Lung microvascular endothelial cell (primary cell): ENCODE measurements at regions not wholly inside any gene's neighbourhood (a gene's known extent, or its start where the extent isn't known, plus 50 kb on each side); places are given as distances from the start of the nearest gene placed in this dataset.
"Not testable (repeated sequence)": the region's sequence is repeated elsewhere in the genome, so short reads cannot be mapped to it uniquely, and the experiment has no call there.

Experiments
- DNase-seq, 2 donors: peaks; one replicate each; pipeline versions ENCODE4 v3.0.0 to v3.0.0-alpha.2; 2010; ENCODE audit warnings: low read depth in 2 of 2

DNA sequence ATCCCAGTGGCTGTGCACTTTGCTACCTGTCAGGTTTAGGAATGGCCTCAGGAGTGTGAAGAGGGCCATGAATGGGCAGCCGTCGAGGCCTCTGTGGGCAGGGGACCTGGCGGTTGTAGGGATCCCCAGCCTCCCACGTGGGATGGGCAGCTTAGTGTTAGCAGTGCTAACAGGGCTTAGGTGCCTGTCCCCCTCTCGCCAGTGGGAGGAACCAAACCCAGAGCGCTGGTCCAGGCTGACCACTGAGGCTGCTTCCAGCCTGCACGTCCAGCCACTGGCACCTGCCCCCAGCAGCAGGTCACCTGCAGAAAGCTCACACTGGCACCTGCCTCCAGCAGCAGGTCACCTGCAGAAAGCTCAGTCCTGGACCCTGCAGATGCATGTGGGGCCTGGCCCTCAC is 162.2 kb upstream of the CIBAR2 start:
- no peak for DNase-seq

DNA sequence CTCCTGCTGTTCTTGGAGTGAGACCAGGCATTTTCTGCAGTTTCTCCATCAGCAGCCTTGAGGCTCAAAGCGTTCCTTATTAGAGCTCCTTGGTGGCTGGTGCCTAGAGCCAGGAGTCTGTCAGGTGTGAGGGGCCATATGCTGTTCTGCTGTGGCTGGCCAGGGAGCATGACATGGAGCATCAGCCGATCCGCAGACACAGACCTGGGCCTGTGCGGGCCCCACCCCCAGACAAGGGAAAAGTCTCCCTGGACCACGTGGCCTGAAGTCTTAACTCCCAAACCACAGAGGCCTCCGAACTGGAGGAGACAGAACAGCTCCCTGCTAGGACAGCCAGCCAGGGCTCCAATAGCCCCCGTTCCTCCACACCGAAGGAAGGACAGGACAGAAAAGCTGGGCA is 162.7 kb upstream of the CIBAR2 start:
- DNase-seq = no peak

DNA sequence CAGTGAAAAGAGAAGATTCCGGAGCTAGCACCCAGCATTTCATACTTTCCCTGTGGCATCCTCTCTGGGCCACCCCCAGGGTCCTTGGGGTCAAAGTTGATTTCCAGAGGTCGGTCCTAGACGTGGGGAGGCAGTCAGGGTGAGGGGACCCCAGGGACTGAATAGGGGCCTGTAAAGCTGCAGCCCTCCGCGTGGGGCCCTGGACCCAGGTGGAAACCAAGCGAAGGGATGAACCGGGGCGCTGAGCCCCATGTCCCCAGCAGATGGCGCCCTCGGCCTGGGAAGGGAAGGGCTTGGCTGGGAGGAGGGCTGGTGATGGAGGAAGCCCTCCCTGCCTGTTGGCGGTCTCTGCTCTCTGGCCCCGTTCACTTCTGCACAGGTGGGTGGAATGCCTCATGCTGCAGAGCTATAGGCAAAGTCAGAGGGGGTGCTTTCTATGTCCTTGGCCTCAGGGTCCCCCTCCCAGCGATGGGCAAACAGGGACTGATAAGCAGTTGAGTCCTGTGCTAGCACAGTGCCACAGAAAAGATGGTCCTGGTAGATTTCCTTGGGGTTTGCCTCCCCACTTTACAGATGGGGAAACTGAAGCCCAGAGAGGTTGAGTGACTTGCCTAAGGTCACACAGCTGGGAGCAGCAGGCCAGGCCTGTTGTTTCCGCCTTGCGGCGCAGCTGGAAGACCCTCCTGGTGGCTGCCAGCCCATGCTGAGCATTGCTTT is 163.4 kb upstream of the CIBAR2 start:
- DNase-seq = peak; percentile 53 to 73

DNA sequence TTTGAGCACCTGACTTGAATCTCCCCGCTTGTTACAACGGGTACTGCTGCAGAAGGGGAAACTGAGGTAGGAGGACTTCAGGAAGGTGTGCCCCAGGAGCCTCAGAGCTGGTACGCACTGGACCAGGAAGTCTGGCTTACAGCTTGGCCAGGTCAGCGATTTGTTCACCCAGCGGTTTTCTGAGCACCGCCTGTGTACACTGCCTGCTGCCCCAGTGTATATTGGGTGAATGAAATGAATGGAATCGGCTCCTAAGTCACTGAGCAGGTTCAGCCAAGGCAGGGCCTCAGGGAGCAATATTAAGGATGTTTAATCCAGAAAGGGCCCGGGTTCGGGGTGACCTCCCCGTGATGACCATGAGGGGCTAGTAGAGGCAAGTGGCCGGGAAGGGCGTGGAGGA is 164.0 kb upstream of the CIBAR2 start:
- no peak for DNase-seq

DNA sequence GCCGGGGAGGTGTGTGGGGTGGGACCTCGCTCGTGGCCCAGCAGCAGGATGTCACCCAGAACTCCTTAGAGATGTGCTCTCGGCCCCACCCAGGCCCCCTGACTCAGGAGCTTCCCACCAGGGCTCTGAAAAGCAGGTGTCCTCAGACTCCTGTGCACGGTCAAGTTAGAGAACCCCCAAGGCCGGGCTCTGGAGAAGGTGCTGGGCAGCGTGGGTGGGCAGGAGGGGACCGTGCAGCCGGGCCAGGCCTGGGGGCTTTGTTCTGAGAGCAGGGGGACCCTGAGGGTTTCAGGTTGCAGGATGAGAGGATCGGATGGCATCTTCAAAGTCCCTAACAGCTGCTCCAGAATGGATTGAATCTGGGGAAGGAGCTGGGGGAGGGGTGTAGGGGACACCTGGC is 164.4 kb upstream of the CIBAR2 start:
- no peak for DNase-seq

DNA sequence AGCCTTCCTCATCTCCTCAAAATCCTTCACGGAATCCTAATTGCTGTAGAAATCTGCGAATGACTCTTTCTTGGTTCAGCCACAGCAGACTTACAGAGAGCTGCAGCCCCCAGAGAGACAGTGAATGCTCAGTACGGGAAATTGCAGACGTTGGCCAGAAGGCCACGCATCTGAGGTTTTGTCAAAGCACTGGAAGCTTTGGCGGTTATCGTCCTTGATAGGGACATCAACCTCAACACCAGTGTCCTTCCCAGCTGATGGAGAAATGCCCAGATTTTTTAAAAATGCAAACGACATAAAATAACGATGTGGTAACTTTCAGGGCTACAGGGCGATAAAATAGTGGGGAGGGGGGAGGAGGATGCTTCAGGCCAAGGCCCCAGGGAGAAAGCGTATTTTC is 166.6 kb upstream of the CIBAR2 start:
- no peak for DNase-seq

DNA sequence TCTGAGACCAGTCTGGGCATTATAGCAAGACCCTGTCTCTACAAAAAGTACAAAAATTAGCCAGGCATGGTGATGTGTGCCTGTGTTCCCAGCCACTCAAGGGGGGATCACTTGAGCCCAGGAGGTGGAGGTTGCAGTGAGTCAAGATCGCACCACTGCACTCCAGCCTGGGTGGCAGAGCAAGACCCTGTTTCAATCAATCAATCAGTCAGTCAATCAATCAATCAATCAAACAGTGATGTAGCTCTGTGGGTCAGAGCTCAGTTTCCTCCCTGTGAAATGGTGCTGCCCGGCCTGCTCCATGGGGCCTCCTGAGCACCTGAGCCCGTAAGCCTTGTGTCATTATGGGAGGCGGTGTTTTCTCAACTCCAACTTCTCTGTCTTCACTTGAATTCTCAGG is 167.1 kb upstream of the CIBAR2 start:
- DNase-seq = no peak

DNA sequence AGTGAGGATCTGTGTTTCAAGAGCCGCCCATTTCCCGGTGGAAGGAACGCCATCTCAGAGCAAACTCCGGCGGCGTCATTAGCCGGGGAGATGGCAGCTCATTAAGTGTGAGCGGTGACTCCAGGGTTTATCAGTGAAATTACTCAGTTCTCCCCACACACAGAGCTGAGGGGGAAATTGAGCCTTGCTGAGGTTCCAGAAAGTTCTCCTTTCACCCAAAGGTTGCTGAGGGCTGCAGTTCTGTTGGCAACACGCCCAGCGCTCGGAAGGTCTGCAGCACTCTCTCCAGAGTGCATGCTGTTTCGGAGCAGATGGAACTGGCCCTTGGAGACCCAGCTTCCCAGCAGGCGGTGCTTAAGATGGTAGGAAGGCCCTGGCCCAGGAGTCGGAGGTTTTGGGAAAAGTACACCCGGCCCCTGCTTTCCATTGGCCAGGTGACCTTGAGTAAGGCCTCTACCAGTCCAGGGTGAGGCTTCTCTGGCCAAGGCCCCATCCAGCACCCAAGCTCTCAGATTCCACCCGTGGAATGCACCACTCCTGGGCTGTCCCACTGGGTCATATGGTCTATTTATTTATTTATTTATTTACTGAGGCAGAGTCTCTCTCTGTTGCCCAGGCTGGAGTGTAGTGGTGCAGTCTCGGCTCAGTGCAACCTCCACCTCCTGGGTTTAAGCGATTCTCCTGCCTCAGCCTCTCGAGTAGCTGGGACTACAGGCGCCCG is 167.7 kb upstream of the CIBAR2 start:
- no peak for DNase-seq

DNA sequence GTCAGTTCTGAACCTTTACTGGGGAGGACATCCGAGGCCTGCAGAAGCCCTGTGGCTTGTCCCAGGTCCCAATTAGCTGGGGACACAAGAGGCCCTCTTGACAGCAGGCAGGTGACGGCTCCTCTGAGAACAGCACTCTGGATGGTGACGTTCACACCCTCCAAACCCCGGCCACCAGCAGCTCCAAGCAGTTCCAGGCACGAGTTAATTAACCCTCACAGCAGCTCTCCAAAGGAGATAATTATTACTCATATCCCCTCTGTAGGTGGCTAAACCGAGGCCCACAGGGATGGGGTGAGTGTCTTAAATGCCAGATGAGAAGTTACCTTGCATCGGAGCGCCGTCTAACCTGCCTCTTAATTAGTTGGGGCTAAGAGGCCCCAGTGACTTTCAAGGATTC is 168.9 kb upstream of the CIBAR2 start:
- no peak for DNase-seq

DNA sequence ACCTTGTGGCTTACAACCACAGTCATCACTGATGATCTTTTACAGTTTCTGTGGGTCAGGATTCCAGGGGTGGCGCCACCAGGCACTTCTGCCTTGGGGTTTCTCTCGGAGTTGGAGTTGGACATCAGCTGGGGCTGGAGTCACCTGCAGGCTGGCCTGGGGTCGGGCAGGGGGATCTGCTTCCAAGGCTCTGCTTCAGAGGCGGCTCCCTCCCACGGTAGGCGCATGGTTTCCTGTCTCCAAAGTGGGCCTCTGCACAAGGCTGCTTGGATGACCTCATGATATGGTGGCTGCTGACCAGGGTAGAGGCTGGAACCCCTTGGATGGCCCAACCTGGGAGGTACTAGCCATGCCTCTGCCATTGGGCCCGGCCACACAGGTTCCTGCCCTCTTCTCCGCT is 170.6 kb upstream of the CIBAR2 start:
- no peak for DNase-seq

DNA sequence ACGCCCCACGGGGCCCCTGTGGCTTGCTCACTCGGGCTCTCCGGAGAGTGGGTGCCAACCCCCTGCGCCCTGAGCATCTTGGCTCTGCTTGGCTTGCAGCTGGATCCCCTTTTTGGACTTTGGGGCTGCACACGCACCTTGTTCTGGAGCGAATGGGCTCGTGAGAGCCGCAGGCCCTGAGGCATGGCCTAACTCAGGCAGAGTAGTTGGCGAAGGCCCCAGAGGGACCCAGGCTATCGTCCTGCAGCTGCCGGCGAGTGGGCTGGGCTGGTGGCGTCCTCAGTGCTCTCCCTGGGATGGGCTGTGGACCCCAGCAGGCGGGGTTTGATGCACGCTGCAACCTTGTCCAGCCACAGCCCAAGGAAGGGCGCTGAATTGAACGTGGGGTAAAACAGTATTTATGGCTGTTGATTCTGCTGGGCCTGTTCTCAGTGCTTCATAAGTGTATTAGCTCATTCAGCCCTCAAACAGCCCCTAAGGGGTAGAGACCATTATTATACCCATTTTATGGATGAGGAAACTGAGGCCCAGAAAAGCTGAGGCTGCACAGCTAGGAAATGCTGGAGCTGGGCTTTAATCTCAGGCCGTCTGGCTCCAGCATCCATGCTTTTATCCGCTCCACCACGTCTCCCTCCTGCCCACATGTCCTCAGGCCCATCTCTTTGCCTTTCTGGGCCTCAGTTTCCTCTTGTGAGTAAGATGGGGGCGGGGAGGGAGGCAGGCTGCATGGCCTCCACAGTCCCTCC is 171.2 kb upstream of the CIBAR2 start:
- DNase-seq = no peak

DNA sequence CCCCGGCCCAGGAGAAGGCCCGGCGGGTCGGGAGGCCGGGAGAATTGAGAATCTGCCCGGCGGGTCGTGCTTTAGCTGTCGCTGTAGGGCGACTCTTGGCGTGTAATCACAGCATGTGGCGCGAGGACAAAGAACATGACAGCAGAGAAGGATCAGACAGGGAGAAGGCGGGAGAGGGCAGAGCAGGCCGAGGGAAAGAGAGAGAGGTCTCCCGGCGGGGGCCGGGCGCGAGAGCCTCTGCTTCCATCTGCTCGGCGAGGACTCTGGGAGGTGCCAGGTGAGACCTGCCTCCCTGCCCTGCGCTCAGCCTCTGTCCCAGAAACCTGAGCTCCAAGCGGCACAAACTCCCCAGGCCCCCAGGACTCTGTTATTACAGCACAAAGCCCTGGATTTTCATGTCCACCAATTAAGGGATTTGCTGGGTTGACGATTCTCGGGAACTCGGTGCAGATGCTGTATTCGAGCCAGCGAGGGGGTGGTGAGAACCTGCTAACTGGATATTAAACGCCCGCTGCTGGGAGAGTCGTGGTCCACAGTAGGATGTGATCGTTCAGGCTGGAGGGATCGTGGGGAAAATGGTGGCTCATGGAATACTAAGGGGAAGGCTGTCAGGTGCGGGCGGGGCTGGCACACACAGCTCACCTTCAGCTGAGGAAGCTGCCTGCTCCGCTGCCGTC is 172.0 kb upstream of the CIBAR2 start:
- no peak for DNase-seq

DNA sequence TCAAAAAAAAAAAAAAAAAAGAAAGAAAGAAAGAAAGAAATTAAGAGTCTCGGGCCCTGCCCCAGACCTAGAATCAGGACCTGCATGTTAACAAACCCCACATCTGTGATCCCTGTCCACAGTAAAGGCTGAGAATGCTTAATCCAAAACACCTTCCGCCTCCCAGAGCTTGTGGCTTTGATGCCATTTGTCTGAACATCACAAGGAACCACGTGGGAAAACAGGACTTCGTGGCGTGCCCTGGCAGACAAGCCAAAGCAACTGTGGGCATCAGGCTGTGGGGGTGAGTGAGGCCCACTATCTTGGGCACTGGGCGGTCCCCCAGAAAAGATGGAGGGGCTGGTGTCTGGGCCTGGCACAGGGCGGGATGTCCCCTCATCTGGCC is 173.4 kb upstream of the CIBAR2 start:
- DNase-seq = no peak

DNA sequence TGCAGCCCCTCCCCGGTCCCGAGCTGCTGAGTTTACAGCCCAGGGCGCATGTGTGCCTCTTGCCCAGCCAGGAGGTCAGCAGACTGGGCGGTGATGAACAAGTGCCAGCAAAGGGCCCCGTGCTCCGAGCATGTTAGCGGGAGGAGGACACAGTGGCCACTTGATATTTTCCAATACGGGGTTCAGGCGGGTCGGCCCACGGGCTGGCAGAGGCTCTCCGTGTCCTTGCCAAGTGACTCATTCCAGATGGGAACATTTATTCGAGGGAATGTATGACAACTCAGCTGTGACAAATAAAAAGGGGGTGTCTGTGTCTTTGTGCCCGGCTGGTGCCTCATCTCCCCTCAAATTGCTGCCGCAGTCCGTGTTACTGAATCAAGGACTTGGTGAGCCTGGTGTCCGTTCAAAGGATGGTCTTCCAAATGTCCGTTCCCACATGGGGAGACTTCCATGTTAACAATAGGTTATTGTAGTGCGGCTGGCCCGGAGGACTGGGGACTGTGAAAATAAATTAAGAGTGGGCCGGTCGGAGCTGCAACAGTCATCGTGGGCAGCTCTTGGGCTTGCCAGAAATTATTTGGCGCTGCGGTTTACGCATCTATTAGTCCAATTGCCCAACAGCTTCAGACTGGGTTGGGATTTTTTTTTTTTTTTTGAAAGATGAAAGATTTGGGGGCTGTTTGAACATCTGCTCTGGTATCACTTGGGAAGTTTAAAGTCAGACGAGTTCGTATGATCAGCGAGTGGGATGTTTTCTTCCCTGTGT is 174.0 kb upstream of the CIBAR2 start:
- peak in 1 of 2 donors; percentile 86 for DNase-seq

DNA sequence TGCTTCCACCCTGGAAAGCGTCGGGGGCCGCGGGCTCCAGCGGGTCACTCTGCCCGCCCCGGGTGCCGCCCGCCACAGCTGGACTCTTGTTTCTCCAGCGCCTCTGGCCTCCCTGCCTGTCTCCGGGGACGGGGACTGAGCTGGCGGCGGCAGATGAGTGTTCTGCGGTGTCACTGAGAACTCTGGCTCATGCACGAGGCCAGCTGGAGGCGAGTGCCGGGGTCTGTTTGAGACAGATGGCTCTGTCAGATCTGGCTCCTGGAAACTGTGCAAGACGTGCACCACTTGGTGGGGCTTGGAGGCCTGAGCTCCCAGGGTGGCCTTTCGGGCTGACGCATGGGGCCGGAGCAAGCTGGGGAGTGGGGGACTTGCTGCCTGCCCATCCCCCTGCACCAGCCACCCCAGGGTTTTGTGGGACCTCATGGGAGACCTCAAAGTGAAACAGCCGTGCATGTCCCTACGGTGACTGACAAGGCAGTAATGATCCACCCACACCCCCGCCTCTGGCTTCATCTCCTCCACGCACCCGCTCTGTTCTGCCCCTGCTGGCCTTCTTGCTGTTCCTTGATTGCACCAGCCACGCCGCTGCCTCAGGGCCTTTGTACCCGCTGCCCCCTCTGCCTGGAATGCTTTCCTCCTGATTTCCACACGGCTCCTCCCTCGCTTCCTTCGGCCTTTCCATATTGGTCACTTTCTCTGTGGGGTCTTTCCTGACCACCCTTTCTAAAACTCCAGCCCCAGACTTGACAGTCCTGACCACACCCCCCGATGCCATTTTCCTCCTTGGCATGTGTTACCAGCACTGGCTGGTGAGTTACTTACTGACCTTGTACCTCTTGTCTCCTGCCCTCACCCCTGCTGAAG is 174.9 kb upstream of the CIBAR2 start:
- DNase-seq = no peak

DNA sequence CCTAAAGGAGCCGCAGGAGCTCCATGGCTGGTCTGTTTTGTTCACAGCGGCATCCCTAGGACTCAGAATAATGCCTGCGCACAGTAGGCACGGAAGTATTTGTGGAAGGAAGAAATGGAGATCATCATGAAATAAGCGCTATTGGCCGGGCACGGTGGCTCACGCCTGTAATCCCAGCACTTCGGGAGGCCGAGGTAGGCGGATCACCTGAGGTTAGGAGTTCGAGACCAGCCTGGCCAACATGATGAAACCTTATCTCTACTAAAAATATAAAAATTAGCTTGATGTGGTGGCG is 175.5 kb upstream of the CIBAR2 start:
- DNase-seq = not testable (repeated sequence)

DNA sequence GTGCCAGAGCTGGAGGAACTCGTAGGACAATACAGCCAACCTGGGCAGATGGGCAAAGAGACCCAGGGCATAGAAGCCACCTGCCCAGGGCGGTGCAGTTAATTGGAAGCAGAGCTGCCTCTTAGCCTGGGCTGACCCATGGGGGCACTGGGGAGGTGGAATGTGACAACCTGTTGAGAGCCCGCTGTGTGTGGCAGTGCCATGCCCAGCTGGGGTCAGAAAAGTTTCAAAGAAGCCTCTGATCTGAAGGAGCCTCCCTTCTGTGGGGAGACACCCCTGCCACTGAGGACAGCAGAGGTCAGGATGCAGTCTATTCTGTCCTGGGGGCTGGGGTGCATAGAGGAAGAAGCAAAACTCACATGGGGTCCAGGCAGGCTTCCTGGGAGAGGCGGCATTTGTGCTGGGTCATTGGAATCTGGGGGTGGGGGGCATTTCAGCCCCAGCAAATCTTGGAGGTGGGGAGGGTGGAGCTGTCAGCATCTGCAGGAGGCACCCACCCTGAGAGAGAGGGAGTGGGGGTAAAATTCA is 176.1 kb upstream of the CIBAR2 start:
- DNase-seq = no peak

DNA sequence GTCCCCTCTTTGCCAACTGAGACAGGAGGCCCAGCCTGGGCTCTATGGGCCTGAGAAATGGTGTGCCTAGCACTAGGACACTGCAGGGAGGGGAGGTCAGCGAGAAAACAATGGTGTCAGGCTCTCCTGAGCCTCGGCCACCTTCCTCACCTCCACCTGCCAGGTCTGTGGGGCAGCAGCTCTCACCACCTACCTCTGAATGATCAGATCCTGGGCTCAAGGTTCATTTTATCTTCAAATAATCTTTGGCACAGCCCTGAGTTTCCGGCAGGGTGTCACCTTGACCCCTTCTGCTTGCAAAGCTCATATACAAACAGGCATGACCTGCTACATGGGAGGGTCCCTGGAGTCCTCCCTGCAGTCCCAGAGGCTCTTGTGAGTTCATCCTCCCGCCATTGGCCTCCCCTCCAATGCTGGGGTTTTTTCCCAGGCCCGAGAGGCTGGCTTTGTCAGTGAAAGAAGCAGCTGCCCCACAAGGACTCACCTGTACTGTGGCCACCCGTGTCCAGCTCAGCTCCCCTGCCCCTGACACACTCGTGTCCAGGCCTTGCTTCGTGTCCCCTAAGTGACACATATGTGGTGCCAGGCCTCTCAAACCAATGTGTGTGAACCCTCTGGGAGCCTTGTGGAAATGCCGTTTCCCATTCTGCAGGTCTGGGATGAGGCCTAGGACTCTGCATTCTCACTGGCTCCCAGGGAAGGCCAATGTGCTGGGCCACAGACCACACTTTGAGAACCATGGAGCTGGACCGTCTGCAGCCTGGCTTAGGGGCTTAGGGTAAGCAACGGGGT is 176.8 kb upstream of the CIBAR2 start:
- DNase-seq = no peak

DNA sequence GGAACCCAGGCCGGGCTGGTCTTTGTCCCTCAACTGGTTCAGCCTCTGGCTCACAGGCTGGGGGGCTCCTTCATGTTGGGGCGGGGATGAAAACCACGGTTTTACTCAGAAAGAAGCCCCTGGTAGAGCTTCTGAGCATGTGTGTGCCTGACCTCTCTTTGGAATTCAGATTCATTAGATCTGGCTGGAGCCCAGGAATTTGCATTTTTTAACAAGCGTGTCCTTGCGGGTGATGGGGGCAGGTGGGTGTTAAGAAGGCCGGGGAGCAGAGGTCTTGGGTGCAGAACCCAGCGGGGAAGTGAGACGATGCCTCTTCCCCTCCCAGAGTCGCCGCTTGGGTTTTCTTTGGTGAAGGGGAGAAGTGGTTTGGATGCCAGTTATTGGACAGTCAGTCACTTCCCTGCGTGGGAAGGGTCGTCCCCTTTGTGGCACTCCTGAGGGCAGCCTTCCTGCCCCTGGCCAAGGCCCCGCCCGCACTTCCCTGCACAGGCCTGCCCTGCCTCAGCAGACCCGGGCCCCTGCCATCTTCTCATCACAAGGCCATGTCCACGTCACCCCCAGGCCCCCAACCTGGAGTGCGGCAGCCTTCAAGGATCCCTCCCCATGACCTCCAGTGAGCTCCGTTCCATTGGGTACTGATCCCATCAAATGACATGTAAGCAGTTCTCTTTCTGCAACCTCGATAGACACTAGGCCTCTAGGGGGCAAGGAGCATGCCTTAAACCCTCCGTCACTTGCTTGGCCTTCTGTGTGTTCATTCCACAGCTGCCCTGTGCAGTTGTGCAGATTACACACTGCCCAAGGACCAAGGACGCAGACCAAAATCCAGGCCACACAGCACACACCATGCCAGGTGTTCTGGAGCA is 177.7 kb upstream of the CIBAR2 start:
- DNase-seq = no peak
